ENCODE measurements at regions not wholly inside any gene's neighbourhood (a gene's known extent, or its start where the extent isn't known, plus 50 kb on each side); places are given as distances from the start of the nearest gene placed in this dataset.

DNA sequence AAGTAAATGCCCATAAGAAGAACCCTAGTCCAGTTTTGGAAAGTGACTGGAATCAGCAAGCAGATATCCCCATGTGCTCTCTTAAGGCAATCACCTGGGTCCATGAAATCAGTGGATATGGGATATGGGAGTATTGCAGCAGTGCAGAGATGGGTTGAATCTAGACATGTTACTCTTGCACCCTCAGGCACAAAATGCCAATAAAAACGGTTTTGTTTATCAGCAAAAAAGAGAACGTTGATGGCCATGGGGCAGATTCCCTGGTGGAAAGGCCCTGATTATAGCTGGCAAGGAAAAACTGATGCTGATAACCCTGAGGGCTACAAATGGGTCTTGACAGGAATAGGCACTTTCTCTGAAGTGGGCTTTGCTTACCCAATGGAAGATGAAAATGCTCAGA is 380.2 kb upstream of the SEMA6D start:
- H3K18ac ChIP-seq (ENCODE audit: insufficient read length, low read depth, low read length) = no peak overlapping the region
- H3K14ac ChIP-seq (ENCODE audit: insufficient read depth, low read length) = no peak overlapping the region
- no peak overlapping the region for H3K4ac ChIP-seq (ENCODE audit: low read depth, low read length)
- H3T11ph ChIP-seq (ENCODE audit: low read length) = no peak overlapping the region
- TF ChIP-seq CTCF (conservative IDR thresholded peaks at IDR 0.05) = no peak
- no peak overlapping the region for H3K56ac ChIP-seq (ENCODE audit: insufficient read length, low read depth, low read length)
- H3K27me3 ChIP-seq (ENCODE audit: insufficient read depth, low read length) = no peaks in the 10 kb centered on the region
- no peaks in the 10 kb centered on the region for H3K27me3 Mint-ChIP-seq (ENCODE audit: low read depth)
- H3K79me1 ChIP-seq (ENCODE audit: insufficient read depth, low read depth, low read length, poor library complexity, severe bottlenecking) = no peaks in the 10 kb centered on the region
- no peak overlapping the region for H4K5ac ChIP-seq (ENCODE audit: insufficient read length, low read depth, low read length)
- H2AK5ac ChIP-seq (ENCODE audit: insufficient read length, low read length) = no peak overlapping the region
- H3K9me3 ChIP-seq (ENCODE audit: control insufficient read depth, low read depth, low read length) = no peaks in the 10 kb centered on the region
- H4K91ac ChIP-seq (ENCODE audit: insufficient read length, low read depth, low read length) = no peak overlapping the region
- no peaks in the 10 kb centered on the region for H4K20me1 ChIP-seq (ENCODE audit: control insufficient read depth, insufficient read depth, insufficient read length)
- no peak overlapping the region for H3K27ac Mint-ChIP-seq
- H3K27ac ChIP-seq (ENCODE audit: insufficient read length, low read depth, low read length) = no peak overlapping the region
- no peaks in the 10 kb centered on the region; a peak in 1 of 4 replicates for H3K4me1 Mint-ChIP-seq
- no peak overlapping the region for H2BK5ac ChIP-seq (ENCODE audit: insufficient read length, low read length)
- no peak overlapping the region for H2BK120ac ChIP-seq (ENCODE audit: low read depth, low read length, poor library complexity, severe bottlenecking)
- no peak overlapping the region for H2BK15ac ChIP-seq (ENCODE audit: low read depth, low read length)
- no peak overlapping the region for H4K8ac ChIP-seq (replicated peaks; ENCODE audit: insufficient read length, low read depth, low read length)
- H3K23ac ChIP-seq (ENCODE audit: insufficient read length, low read depth, low read length) = no peak overlapping the region
- no CpG with 5 or more reads among the region's 2 CpGs for WGBS (ENCODE audit: extremely low coverage, insufficient read length, low lambda C conversion rate)
- no peak overlapping the region for H2BK20ac ChIP-seq (ENCODE audit: low read depth, low read length, poor library complexity, severe bottlenecking)
- no peaks in the 10 kb centered on the region for H3K4me1 ChIP-seq (ENCODE audit: insufficient read depth, low read length)
- H3K36me3 Mint-ChIP-seq (ENCODE audit: insufficient read depth in 1 of 3, low read depth in 3 of 3) = no peaks in the 10 kb centered on the region; a peak in 1 of 7 replicates
- H2BK12ac ChIP-seq (ENCODE audit: insufficient read length, low read depth, low read length) = no peak overlapping the region
- H3K4me2 ChIP-seq (ENCODE audit: insufficient read depth, insufficient read length, low read length) = no peak overlapping the region
- no peaks in the 10 kb centered on the region for H3K79me2 ChIP-seq (ENCODE audit: insufficient read depth, low read length)
- no peak overlapping the region for H2AFZ ChIP-seq (ENCODE audit: low read length)
- no peak for DNase-seq
- H3K4me3 Mint-ChIP-seq = no peak overlapping the region
- no peak overlapping the region for H3K9ac ChIP-seq (ENCODE audit: extremely low read depth, insufficient read length, low read length)
- H3K23me2 ChIP-seq (ENCODE audit: insufficient read length, low read depth, low read length, poor library complexity, severe bottlenecking) = no peaks in the 10 kb centered on the region
- no peaks in the 10 kb centered on the region; a peak in 1 of 5 replicates for H3K9me3 Mint-ChIP-seq

Data from H9 (cell line).